ENCODE measurements at regions not wholly inside any gene's neighbourhood (a gene's known extent, or its start where the extent isn't known, plus 50 kb on each side); places are given as distances from the start of the nearest gene placed in this dataset.
"Not testable (repeated sequence)": the region's sequence is repeated elsewhere in the genome, so short reads cannot be mapped to it uniquely, and the experiment has no call there.

DNA sequence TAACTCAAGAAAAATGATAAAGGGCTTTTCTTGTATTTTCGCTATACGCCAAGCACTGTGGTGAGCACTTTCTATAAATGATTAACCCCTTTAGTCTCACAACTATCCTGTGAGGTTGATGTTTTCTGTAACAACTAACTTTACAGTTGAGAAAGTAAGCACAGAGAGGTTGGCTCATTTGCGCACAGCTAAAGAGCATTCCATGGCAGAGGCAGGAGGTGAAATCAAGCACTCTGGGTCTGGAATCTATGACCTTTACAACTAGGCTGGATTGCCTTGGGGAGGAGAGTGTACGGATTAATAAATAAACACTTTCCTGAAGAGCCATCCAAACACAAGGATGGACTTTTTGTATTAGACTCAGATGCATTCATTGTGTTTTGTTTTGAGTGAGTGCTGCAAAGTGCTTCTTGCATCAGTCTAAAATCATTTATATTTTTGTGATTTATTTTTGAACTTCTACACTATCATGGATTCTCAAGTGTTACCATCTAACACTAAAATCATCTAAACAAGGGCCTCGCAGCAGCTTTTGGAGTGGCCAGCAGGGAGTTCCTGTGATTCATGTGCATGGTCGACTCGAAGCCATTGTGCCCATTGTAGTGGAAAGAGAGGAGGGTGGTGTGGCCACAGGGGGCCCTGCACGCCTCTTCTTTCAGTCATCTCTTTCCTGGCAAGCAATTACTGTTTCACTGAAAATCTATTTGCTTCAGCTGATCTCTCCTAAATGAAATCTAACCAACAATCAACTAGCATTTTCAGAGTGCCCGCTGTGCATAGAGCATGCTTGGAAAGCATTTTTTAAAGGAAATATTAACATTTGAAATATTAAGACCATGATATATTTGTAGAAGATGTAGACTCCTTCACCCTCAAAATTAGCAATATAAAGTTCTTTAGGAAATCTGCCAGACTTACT is 633.4 kb upstream of the COBL start:
- no peak overlapping the region for H3K27ac ChIP-seq
- no peak for DNase-seq (ENCODE audit: low read depth in 1 of 2, low spot score in 2 of 2)
- no peak overlapping the region for H3K4me3 ChIP-seq
- no peaks in the 10 kb centered on the region for H3K9me3 ChIP-seq (replicated peaks)
- no peaks in the 10 kb centered on the region for H3K4me1 ChIP-seq (replicated peaks)
- H3K36me3 ChIP-seq = no peaks in the 10 kb centered on the region
- no peaks in the 10 kb centered on the region for H3K27me3 ChIP-seq (replicated peaks)

DNA sequence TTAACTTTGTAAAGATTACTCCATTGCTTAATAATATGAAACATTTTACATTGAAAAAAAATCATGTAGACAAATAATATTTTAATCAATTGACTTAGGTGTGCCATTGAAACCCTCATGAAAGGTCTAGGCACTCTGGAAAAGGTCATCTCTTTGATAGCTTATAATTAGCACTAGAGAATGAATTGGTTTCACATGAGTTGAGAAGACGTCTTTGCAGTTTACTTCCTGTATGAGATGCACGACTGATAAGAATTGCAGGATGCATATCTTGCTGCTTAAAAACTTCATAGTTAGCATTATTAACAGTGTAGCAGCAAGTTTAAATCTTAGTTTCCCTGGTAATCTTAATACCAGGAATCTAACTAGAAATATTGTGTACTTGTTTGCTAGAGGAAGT is 614.2 kb upstream of the COBL start:
- Histone ChIP-seq H3K9me3 (replicated peaks) (0 out of 2 replicates have a peak, but pooled peaks cover 4% of the 10 kb centered on the region), H3K27me3 (replicated peaks) (no peaks in the 10 kb centered on the region), H3K27ac (no peak overlapping the region), H3K4me1 (replicated peaks) (no peaks in the 10 kb centered on the region), H3K36me3 (no peaks in the 10 kb centered on the region), H3K4me3 (no peak overlapping the region)
- DNase-seq (ENCODE audit: low read depth in 1 of 2, low spot score in 2 of 2) = no peak

DNA sequence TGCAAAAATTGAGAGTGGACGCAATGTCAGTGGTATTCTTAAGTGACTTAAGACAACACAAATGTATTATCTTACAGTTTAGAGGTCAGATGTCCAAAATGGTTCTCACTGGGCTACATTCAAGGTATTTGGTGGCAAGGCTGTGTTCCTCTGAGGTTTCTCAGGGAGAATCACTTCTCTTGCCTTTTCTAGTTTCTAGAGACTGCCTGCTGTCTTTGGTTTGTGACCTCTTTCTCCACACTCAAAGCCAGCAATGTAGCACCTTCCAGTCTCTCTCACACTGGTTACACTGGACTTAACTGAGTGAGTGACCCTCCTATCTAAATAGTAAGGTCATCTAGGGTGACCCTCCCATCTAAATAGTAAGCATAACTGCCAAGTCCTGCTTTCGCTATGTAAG is 613.2 kb upstream of the COBL start:
- no peaks in the 10 kb centered on the region for H3K4me1 ChIP-seq (replicated peaks)
- no peak for DNase-seq (ENCODE audit: low read depth in 1 of 2, low spot score in 2 of 2)
- no peaks in the 10 kb centered on the region for H3K36me3 ChIP-seq
- 0 out of 2 replicates have a peak, but pooled peaks cover 4% of the 10 kb centered on the region for H3K9me3 ChIP-seq (replicated peaks)
- no peaks in the 10 kb centered on the region for H3K27me3 ChIP-seq (replicated peaks)
- H3K27ac ChIP-seq = no peak overlapping the region
- H3K4me3 ChIP-seq = no peak overlapping the region

DNA sequence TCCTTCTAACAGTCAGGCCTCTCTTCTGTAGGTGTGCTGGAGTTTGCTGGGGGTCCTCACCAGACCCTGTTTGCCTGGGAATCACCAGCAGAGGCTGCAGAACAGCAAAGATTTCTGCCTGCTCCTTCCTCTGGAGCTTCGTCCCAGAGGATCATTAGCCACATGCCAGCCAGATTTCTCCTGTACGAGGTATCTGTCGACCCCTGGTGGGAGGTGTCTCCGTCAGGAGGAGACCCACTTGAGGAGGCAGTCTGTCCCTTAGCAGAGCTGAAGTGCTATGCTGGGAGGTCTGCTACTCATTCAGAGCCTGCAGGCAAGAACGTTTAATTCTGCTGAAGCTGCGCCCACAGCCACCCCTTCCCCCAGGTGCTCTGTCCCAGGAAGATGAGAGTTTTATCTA is 611.1 kb upstream of the COBL start:
- 0 out of 2 replicates have a peak, but pooled peaks cover 4% of the 10 kb centered on the region for H3K9me3 ChIP-seq (replicated peaks)
- H3K36me3 ChIP-seq = no peaks in the 10 kb centered on the region
- no peak overlapping the region for H3K4me3 ChIP-seq
- H3K27ac ChIP-seq = no peak overlapping the region
- no peak for DNase-seq (ENCODE audit: low read depth in 1 of 2, low spot score in 2 of 2)
- H3K27me3 ChIP-seq (replicated peaks) = no peaks in the 10 kb centered on the region
- H3K4me1 ChIP-seq (replicated peaks) = no peaks in the 10 kb centered on the region

DNA sequence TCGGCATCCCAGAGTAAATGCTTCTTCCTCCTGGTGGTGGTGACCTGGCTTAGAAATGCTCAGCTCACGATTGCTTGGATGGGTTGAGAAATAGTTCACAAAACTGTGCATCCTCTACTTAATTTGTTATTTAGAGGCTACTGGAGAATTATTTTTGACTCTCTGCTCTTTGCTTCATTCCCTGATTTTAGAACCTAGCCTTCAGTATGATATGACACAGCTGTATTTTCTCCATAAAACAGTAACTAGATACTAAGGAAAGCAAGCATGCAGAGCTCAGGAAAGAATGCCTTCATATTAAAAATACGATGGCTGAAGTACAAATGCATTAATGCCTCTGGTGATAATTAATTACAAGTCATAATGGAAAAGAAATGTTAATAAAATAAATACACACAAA is 602.0 kb upstream of the COBL start:
- H3K9me3 ChIP-seq (replicated peaks) = peaks cover 4% of the 10 kb centered on the region; the same call in 1 of the 2 replicates
- DNase-seq (ENCODE audit: low read depth in 1 of 2, low spot score in 2 of 2) = no peak

DNA sequence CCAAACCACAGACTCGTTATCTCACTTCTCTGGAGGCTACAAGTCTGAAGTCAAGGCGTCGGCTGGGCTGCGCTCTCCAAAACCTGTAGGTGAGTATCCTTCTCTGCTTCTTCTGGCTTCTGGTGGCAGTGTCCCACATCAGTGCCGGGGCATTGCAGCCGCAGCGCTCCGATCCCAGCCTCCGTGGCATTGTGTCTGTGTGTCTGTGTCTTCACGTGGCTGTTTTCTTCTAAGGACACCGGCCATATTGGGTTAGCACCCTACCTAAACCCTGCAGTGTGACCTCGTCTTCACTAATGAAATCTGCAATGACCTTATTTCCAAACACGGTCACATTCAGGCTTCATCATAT is 584.9 kb upstream of the COBL start:
- Histone ChIP-seq H3K9me3 (replicated peaks) (0 out of 2 replicates have a peak, but pooled peaks cover 4% of the 10 kb centered on the region), H3K27ac (no peak overlapping the region), H3K27me3 (replicated peaks) (no peaks in the 10 kb centered on the region), H3K4me3 (no peak overlapping the region), H3K36me3 (no peaks in the 10 kb centered on the region), H3K4me1 (replicated peaks) (no peaks in the 10 kb centered on the region)
- no peak for DNase-seq (ENCODE audit: low read depth in 1 of 2, low spot score in 2 of 2)

More for the DNA sequence above, 602.0 kb upstream of the COBL start:
- Histone ChIP-seq H3K27ac (no peak overlapping the region), H3K27me3 (replicated peaks) (no peaks in the 10 kb centered on the region), H3K36me3 (no peaks in the 10 kb centered on the region), H3K4me3 (no peak overlapping the region), H3K4me1 (replicated peaks) (no peaks in the 10 kb centered on the region)

DNA sequence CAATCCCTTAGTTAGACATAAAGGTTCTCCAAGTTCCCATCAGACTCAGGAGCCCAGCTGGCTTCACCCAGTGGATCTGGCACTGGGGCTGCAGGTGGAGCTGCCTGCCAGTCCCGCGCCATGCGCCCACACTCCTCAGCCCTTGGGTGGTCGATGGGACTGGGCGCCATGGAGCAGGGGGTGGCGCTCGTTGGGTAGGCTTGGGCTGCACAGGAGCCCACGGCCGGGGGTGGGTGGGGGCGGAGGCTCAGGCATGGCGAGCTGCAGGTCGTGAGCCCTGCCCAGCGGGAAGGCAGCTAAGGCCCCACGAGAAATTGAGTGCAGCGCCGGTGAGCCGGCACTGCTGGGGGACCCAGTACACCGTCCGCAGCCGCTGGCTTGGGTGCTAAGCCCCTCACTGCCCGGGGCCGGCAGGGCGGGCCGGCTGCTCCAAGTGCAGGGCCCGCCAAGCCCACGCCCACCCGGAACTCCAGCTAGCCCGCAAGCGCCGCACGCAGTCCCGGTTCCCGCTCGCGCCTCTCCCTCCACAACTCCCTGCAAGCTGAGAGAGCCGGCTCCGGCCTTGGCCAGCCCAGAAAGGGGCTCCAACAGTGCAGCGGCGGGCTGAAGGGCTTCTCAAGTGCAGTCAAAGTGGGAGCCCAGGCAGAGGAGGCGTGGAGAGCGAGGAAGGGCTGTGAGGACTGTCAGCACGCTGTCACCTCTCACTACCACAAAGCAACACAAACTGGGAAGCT is 584.3 kb upstream of the COBL start:
- DNase-seq (ENCODE audit: low read depth in 1 of 2, low spot score in 2 of 2); H3K9me3 ChIP-seq (replicated peaks); H3K27ac ChIP-seq; H3K4me1 ChIP-seq (replicated peaks); H3K36me3 ChIP-seq; H3K27me3 ChIP-seq (replicated peaks); H3K4me3 ChIP-seq: not testable (repeated sequence)

DNA sequence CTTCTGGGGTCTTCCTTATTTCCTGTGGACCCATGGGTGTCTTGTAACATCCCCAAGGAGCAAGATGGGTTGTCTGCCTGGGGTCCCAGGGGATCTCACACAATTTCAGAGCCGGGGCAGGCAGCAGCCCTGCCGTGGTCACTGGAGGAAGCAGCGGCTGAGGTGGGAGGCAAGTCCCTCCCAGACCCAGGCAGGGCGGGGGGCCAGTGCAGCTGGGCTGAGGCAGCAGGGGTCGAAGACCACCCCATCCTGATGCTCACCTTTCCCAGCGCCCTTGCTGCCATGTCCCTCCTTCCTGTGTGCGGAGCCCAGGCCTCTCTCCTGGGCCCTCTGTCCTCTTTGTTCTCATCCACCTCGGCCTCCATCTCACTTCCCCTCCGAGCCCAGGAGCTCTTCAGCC is 583.0 kb upstream of the COBL start:
- Histone ChIP-seq H3K36me3 (no peaks in the 10 kb centered on the region), H3K4me1 (replicated peaks) (no peaks in the 10 kb centered on the region), H3K9me3 (replicated peaks) (0 out of 2 replicates have a peak, but pooled peaks cover 4% of the 10 kb centered on the region), H3K4me3 (no peak overlapping the region), H3K27ac (no peak overlapping the region), H3K27me3 (replicated peaks) (no peaks in the 10 kb centered on the region)
- no peak for DNase-seq (ENCODE audit: low read depth in 1 of 2, low spot score in 2 of 2)

DNA sequence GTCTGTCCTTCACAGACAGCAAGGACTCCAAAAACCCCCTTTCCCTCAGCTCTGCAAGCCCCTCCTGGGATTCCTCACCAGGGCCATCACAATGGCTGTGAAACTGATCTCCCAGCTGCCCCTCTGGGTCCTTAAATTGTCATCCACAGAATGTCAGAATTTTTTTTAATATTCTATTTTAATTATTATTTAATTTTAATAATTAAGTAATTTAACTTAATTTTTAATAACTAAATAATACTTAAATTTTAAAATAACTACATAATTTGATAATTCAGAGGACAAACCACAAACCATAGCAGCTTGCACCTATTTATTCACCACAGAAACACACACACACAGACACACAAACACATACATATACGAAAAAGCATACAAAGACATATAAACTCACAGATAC is 565.8 kb upstream of the COBL start:
- H3K27ac ChIP-seq = no peak overlapping the region
- no peaks in the 10 kb centered on the region for H3K36me3 ChIP-seq
- H3K4me1 ChIP-seq (replicated peaks) = no peaks in the 10 kb centered on the region
- no peak overlapping the region for H3K4me3 ChIP-seq
- no peaks in the 10 kb centered on the region for H3K27me3 ChIP-seq (replicated peaks)
- no peaks in the 10 kb centered on the region for H3K9me3 ChIP-seq (replicated peaks)
- no peak for DNase-seq (ENCODE audit: low read depth in 1 of 2, low spot score in 2 of 2)

DNA sequence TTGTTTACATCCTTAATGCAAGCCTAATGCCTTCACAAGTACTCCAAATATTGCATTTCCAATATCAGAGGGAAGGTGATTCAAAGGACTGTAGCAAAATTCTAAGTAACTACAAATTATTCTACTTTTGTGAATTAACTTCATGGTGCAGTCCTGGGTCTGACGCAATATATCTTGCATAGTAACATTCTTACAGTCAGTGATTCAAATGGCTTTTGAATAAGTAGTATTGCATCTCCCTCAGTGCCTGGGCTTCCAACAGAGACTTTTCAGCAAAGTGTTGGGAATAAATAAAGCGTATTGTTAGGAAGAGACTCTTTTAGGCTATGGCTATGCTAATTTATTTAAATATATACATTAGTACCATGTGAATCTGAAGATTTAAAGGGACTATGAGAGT is 564.7 kb upstream of the COBL start:
- H3K9me3 ChIP-seq (replicated peaks) = no peaks in the 10 kb centered on the region
- H3K27ac ChIP-seq = no peak overlapping the region
- no peaks in the 10 kb centered on the region for H3K36me3 ChIP-seq
- no peak overlapping the region for H3K4me3 ChIP-seq
- H3K4me1 ChIP-seq (replicated peaks) = no peaks in the 10 kb centered on the region
- no peak for DNase-seq (ENCODE audit: low read depth in 1 of 2, low spot score in 2 of 2)
- H3K27me3 ChIP-seq (replicated peaks) = no peaks in the 10 kb centered on the region

DNA sequence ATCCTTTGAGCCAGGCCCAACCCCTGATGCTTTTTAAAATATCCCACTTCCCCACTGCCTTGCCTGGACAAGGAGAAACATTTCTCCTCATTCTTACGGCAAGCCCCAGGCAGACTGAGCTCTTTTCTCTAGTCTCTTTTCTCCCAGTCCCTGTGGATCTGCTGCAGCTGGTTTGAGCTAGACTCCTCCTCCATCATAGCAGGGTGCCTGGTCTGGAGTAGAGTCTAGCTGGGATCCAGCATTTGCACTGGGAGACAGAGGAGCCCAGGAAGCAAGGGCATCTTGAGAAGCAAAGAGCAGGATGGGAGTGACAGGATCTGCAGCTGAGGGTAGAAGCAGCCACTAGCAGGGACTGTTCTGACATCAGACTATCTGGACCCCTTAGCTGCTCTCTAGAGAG is 562.3 kb upstream of the COBL start:
- no peak overlapping the region for H3K27ac ChIP-seq
- no peaks in the 10 kb centered on the region; the same call in 1 of the 2 replicates for H3K9me3 ChIP-seq (replicated peaks)
- no peaks in the 10 kb centered on the region for H3K36me3 ChIP-seq
- H3K4me3 ChIP-seq = no peak overlapping the region
- DNase-seq (ENCODE audit: low read depth in 1 of 2, low spot score in 2 of 2) = no peak
- H3K27me3 ChIP-seq (replicated peaks) = no peaks in the 10 kb centered on the region
- no peaks in the 10 kb centered on the region for H3K4me1 ChIP-seq (replicated peaks)

DNA sequence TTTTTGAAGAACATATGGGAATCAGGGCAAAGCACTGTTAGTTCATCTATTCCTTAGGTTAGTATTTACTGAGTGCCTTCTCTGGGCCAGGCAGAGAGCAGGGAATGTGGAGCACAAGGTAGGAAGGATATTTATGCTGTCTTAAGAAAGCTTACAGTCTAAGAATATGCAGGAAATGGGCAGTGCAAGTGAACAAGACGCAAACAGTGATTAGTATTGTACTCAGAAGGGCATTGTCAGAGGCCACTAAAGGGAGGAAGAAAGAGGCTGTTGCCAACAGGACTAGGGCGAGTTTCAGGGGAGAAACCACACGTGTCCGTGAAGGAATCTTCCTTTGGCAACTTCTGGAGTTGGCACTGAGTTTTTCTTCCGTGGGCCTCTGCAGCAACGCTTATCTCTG is 552.8 kb upstream of the COBL start:
- Histone ChIP-seq H3K27me3 (replicated peaks) (no peaks in the 10 kb centered on the region), H3K4me3 (no peak overlapping the region), H3K27ac (no peak overlapping the region), H3K36me3 (no peaks in the 10 kb centered on the region), H3K4me1 (replicated peaks) (no peaks in the 10 kb centered on the region), H3K9me3 (replicated peaks) (0 out of 2 replicates have a peak, but pooled peaks cover 6% of the 10 kb centered on the region)
- DNase-seq (ENCODE audit: low read depth in 1 of 2, low spot score in 2 of 2) = no peak

DNA sequence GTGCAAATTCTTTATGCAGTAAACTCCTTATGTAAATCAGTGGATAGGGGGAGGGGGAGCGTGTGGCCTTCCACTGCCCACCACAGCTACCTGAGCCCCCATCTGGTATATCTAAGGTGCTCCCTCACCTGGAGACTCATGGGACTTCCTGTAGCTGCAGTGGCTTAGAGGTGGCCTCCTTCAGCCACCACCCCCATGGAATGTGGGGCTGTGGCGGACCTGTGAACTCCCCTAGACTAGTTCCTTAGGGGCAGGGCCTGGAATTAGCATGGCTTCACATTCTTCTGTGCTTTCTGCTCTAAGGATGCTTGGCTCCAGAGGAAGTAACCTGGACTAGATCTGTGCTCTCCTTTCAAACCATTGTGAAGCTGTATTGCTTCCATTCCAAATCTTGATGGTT is 550.5 kb upstream of the COBL start:
- 0 out of 2 replicates have a peak, but pooled peaks cover 6% of the 10 kb centered on the region for H3K9me3 ChIP-seq (replicated peaks)
- H3K36me3 ChIP-seq = no peaks in the 10 kb centered on the region
- no peak overlapping the region for H3K4me3 ChIP-seq
- H3K27ac ChIP-seq = no peak overlapping the region
- DNase-seq (ENCODE audit: low read depth in 1 of 2, low spot score in 2 of 2) = no peak
- H3K4me1 ChIP-seq (replicated peaks) = no peaks in the 10 kb centered on the region
- H3K27me3 ChIP-seq (replicated peaks) = no peaks in the 10 kb centered on the region

DNA sequence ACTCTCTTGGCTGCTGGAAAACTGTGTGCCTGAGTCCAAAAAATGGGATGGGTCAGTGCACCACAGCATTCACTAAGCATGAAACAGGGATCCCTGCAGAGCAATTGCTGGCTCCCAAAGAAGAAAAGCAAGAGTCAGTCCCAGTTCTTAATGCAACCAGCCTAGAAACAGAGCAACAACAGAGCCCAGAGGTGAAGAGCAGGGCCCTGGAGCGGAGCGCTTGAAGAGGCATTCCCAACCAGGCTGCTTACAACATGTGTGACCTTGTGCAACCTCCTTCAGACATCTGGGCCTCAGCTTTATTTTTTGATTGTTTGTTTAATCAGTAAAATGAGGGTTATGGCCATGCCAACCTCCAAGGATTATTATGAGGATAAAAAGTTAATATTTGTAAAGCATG is 543.7 kb upstream of the COBL start:
- no peaks in the 10 kb centered on the region for H3K4me1 ChIP-seq (replicated peaks)
- H3K4me3 ChIP-seq = no peak overlapping the region
- no peaks in the 10 kb centered on the region for H3K36me3 ChIP-seq
- H3K27me3 ChIP-seq (replicated peaks) = no peaks in the 10 kb centered on the region
- no peak for DNase-seq (ENCODE audit: low read depth in 1 of 2, low spot score in 2 of 2)
- H3K27ac ChIP-seq = no peak overlapping the region
- peaks cover 2% of the 10 kb centered on the region; the same call in 1 of the 2 replicates for H3K9me3 ChIP-seq (replicated peaks)

Data from SJSA1 (cell line).